GM19455 (cell line): ENCODE measurements at regions not wholly inside any gene's neighbourhood (a gene's known extent, or its start where the extent isn't known, plus 50 kb on each side); places are given as distances from the start of the nearest gene placed in this dataset.

Experiments
- ATAC-seq: cut with Tn5 transposase; IDR thresholded peaks from one replicate; pipeline ENCODE4 v1.9.1; 2021; ENCODE audit not compliant: unreplicated experiment

DNA sequence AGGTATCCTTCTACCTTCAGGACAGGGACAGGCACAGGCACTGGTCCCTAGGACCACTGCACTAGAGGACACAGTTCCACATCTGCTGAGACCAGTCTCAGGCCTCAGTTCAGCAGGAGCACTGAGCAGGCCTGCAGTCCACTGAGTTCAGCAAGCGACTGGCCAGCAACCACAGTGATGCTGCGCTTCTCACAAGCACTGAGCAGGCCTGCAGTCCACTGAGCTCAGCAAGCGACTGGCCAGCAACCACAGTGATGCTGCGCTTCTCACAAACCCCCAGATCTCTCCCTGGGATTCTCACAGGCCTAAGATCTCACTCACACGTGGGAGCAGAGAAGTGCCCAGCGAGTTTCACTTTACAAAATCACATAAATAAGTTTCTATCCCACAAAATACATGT is 140.6 kb downstream of the IRS2 start:
- ATAC-seq: no peak

DNA sequence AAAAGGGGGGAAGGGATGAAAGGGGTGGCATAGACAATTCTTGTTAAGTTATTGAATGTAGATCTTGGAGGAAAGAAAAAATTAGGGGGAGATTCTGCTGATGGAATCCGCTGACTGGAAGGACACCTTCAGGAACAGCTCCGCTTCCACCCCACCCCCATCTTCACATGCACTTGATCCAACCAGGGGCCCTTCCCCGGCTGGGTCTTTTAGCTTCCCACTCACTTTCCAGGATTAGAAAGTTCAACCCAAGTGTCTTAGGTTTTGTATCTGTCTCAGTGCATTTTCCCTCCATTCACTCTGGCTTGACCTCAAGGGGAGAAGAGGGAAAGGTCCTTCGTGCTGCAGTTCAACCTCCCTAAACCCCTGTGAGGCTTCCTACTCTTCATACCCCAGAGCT is 141.4 kb downstream of the IRS2 start:
- ATAC-seq: no peak

DNA sequence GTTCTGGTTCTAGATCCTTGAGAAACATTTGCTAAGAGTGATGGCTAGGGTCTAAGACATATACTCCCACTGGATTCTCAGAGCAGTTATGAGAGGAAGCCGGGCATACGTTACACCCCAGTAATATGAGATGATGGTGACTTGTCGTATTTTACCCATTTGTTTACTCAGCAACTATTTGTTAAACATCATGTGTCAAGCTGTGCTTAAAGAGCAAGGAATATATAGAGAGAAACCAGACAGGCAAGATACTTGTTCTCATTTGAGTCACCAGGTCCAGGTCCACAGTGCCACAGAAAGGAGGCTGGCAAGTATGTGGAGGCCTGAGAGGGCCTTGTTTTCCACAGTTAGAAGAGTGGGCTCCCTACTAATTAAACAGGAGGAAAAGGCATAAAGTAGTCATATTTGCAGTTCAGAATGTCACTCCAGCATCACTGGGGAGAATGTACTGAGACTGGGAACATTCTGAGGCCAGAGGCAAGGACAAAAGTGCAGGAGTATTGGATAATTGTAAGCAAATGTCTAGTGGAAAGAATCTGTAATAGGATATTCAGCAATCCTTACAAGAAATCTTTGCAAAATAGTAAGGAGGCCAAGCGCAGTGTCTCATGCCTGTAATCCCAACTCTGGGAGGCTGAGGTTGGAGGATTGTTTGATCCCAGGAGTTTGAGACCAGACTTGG is 142.2 kb downstream of the IRS2 start:
- ATAC-seq: no peak

DNA sequence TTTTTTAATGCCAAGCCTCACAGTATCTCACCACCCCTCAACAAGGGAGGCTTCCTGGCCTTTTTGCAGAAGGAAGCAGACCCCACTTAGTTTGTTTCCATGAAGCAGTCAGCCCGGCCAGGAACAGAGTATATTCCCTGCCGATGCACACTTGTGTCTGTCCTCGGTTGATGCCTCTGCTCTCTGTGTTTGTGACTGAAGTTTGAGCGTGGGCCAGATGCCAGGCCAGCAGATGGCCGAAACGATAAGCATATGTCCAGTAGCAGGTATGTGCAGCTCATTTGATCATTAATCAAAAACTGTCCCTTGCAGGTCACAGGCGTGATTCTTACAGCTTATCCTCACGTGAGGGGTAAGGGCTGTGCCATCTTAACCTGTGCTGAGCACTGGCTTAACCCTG is 144.0 kb downstream of the IRS2 start:
- no peak for ATAC-seq

DNA sequence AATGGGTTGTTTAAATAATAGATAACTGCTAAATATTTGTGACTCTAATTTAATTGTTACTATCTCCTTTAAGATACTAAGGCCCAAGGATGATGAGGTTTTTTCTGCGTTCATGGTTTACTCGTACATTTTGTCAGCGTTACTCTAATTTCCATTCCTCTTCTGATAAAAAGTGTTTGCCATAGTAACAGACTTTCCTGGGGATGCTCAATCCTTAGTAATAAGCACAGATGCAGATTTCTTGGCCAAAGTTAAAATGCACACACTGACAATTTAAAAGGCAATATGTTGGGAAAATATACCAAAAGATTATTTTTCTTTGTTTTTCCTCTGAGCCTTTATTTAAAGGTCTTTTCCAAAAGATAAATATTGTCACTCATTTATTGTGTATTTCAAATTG is 149.6 kb downstream of the IRS2 start:
- ATAC-seq: no peak

DNA sequence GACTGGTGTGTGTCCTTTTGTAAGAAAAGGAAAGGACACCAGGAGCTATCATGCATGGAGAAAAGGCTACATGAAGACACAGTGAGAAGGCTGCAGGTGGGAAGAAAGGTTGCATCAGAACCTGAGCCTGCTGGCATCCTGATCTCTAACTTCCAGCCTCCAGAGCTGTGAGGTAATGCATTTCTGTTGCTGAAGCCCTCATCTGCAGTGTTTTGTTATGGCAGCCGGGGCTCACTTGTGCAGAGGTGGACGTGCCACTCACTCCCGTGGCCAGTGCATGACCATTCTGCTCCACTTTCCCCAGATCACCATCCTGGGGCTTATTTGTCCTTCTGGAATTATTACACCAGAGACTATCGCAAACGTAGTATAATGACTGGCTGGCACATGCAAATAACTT is 155.3 kb downstream of the IRS2 start:
- ATAC-seq: no peak

DNA sequence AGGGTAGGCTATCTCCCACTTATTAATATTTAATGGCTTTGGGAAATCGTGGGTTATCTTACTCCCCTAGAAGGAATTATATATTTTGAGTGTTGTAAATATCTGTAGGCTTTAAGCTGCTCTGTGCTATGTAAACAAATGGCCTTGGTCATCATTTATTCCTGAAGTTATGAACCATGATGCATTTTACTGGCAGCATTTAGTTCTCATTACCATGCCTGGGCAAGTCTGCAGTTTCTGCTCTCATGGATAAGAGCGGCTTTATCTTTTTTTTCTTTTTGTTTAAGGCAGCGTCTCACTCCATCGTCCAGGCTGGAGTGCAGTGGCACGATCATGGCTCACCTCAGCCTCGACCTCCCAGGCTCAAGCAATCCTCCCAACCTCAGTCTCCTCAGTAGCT is 156.1 kb downstream of the IRS2 start:
- ATAC-seq: no peak

DNA sequence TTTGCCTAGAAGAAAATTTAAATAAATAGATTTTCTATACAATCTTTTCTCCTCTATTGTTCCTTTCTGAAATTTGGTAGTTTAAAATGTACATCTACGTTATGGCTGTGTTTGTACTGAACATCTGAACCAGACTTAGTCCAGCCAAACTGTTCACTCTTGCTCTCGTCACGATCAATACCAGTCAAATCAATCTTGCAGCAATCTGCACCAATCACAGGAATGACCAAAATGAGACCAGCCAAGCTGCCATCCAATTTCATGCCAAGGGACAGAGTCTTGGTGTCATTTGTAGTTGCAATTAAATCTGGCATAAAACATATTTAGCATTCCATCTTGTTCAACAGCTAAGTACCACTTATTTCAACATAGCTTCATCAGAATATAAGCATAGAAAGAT is 156.6 kb downstream of the IRS2 start:
- ATAC-seq: no peak

DNA sequence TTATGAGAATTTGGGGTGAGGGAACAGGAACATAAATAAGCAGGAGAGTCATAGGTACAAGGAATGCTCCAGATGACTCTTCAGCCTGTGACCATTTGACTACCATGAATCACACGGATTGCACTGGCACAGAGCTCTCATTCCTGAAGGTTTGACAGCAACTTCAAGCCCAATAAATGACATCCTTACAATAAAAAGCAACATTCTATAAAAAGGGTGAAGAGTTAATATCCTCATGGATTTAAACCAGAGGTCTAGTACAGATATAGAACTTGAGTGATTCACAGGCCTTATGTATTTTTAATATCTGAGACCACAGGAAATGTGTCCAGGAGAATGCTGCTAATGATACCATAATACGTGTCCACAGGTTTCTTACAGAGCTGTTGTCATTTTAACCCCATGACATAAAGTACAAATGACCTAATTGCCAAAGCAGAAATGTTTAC is 158.1 kb downstream of the IRS2 start:
- no peak for ATAC-seq

DNA sequence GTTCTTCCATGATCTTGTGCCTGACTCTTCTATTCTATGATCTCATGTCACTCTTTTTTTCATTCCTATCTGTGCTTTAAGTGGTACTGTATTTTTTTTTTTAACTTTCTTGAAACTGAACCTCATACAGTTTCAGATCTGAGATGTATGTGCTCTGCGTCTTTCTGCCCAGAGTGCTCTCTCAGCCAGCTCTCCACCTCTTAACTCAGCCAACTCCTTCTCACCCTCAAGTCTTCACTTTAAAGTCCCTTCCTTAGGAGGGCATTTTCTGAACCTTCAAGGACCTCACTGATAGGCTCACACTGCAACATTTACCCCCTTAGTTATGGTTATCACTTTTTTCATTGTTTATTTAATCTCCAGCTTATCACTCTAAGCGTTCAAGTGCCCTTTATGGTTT is 158.7 kb downstream of the IRS2 start:
- no peak for ATAC-seq

DNA sequence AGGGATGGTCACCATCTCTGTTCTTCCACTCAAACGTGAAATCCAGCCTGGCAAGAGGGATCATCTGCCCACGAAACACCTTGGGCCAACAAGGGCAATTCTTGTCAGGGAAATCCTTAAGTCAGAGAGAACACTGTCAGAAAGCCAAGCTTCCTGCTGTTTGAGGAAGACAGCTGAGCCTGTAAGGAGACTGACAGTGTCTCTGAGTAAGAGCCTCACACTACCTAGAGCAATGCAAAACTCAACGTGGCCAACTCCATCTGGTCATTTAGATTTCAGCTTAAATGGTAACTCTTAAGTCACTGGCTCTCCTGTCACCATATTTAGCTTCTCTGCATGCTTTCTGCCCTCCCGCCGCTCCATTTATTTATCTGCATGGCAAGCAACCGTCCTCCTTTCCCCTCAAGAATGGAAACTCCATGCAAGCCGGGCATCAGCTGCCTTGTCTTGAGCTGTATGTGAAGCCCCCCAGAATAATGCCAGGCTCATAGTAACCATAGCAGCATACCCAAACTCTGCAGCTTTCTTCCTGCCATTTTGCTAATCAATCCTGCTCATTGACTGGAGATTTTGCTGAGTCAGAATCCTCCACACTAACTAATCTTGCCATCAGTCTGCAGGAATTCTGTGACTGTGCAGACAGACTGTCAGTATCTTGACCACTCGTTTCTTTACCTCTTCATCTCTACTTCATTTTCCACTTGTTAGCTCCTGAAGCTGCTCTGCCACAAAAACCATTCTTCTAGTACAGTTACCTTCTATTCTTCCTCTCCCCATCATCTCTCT is 159.8 kb downstream of the IRS2 start:
- no peak for ATAC-seq

DNA sequence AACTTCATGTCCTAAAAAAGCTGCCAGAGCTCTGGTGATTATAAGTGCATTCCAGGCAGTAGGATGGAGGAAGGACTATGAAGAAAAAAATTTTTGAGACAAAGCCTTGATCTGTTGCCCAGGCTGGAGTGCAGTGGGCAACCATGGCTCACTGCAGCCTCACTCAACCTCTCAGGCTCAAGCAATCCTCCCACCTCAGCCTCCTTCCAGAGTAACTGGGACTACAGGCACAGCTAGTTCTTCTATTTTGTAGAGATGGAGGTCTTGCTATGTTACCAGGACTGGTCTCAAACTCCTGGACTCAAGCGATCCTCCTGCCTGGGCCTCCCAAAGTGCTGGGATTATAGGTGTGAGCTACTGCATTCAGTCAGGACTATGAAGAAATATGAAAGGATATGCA is 161.2 kb downstream of the IRS2 start:
- no peak for ATAC-seq

DNA sequence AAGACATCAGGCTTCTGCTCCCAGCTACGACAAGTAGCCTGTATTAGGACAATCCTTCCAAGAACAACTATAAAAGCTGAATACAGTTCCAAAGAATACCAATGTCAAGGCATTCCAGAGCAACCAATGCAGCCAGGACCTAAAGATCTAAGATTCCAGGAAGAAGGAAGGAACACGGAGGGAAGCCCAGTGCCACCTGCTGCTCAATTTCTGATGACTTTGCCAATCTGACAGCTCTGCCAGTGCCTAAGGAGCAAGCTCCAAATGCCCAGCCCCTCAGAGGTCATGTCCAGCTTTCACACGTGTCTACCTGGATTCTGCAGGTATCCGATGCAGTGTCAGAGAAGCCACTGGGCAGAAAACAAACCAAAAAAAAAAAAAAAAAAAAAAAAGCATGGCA is 164.4 kb downstream of the IRS2 start:
- ATAC-seq: no peak

DNA sequence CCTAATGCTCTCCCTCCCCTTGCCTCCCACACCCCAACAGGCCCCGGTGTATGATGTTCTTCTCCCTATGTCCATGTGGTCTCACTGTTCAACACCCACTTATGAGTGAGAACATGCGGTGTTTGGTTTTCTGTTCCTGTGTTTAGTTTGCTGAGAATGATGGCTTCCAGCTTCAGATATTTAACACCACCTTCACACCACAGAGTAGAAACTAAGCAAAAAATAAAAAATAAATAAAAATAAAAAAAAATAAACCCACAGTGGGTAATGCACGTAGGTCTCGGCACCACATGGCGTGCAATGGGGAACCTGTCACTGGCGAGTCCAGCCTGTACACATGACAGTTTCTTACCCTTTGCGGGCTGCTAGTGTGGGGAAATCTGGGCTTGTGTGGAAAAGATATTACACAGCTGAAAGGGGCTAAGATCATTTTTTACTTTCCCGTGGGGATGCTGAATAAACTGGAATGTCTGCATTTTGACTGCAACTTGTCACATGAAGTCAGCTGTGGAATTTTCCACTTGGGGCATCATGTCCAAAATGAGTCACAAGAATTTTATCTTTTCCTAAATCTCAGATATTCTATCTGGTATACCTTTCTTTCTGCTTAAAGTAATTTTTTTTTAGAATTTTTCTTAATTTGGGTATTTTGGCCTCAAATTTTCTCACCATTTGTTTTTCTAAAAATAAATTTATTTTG is 170.5 kb downstream of the IRS2 start:
- ATAC-seq: no peak

DNA sequence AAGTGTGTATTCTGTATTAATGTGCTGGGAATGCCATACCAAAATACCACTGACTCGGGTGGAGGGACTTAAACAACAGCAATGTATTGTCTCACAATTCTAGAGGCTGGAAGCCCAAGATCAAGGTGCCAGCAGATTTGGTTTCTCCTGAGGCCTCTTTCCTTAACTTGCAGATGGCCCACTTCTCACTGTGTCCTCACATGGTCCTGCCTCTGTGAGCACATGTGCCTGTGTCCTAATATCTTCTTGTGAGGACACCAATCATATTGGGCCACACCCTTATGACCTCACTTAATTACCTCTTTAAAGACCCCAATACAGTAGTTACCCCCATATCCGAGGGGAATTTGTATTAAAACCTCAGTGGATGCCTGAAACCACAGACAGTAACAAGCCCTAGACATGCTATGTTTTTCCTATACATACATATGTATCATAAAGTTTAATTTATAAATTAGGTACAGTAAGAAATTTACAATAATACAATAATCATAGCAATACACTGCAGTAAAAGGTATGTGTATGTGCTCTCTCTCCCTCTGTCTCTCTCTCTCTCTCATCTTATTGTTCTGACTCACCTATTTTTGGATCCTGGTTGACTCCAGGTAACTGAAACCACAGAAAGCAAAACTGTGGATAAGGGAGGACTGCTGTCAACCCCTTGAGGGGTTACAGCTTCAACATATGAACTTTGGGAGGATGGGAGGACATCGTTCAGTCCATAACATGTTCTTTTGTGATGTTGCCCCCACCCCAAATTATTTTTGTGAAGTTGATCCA is 174.3 kb downstream of the IRS2 start:
- ATAC-seq: no peak

DNA sequence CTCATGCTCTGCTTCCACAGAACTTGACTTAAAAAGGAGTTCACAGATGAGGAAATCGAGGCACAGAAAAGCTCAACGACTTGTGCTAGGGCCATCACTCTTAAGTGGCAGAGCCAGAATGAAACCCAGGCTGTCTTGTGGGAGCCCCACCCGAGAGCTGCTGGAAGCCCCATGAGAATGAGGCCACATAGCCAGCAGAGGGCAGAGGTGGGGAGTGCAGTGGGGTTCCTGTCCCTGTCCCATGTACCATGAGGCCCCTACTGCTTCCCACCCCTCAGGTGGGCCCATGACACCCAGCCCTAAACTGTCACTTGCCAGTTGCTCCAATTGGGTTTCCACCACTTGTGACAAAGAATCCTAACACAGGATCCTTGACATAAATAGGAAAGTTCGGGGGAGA is 175.9 kb downstream of the IRS2 start:
- no peak for ATAC-seq

DNA sequence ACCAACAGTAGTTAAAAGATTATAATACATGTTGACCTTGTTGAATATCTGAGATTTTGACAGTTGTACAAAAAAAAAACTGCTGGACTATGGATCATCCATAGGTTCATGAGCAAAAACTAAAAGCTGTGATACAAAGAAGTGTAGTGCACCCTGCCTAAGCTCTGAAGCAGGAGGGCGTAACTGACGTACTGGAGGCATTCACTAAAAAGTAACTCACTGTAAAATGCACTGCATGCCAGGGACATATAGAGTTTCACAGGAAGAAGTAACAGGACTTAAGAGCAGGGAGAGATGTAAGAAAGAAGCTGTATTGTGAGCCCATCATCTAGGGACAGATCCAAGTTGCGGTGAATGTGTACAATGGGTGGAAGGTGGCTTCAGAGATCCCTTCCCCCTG is 177.9 kb downstream of the IRS2 start:
- ATAC-seq: no peak

DNA sequence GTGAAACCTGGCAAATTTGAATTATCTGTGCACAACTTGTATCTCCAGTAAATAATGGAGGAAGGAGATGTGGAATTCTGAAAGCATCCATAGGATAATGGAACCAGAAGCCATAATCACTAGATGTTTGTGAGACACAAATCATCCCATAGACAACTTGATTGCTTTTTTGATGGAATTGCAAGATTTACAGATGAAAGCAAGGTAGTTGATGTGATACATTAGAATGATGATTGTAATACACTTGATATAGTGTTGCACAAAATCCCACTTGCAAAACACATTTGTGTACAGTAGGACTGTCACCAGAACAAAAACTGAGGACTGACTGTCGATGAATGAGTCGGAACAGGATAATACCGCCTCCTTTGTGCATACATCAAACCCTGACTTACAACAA is 178.3 kb downstream of the IRS2 start:
- no peak for ATAC-seq

DNA sequence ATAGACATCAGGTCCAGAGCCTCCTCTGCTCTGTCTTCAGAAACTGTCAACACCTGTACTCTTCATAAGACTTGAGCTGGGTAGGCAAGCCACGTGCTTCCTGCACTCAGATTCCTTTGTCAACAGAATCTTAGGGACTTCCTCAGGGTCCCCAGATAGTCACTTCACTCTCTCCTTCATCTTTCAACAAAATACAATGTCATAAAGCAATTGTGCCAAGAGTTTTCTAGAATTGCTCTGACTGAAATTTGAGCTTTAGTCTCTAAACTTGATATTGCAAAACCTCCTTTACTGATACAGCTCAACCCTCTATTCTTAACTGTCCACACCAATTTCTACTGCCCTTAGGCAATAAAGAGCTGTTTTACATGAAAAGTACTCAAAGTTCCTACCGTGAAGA is 179.9 kb downstream of the IRS2 start:
- ATAC-seq: no peak

DNA sequence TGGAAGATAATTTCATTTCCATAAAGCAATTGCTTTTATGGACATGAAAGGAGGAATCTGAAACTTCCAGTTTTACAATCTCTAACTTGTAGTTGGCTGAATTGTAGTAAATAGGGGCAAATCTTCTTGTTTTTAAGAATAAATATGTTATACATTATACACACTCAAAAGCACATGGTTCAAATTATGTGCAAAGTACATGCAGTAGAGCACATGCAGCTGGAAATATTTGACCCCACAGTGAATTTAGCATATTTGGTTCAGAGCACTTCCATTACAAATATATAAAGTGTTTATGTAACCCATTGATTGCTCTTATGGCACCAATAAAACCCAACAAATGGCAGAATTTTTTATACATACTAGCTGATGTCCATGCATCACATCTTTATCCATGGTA is 180.5 kb downstream of the IRS2 start:
- ATAC-seq: no peak

DNA sequence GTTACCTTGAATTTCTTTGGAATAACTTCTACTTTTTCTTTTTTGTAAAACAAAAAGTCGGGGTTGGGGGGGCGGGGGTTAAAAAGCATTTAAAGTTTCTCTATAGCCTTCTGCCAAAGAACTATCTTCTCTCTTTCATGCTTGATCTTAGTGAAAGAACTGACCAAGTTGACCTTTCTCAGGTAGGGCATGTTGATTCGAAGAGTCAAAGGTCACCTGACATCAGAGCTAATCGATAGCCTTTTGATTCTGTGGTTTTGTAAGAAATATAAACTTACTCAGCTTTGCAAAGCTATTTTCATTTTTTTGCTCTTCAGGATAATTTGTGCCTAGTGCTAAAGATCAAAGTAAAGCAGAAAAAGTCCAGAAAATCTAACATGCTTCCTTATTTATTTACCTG is 181.5 kb downstream of the IRS2 start:
- ATAC-seq: no peak
